CD14-positive monocyte (primary cell): ENCODE measurements at regions not wholly inside any gene's neighbourhood (a gene's known extent, or its start where the extent isn't known, plus 50 kb on each side); places are given as distances from the start of the nearest gene placed in this dataset.

Experiments
- DNase-seq, 3 donors: peaks; one replicate each; pipeline ENCODE4 v3.0.0-alpha.2; 2011 to 2022
- H2AFZ ChIP-seq: 2 replicates; pipeline ENCODE4 v1.6.0; 2012; ENCODE audit warnings: mild to moderate bottlenecking, low read depth, low read length, inconsistent platforms; ENCODE audit not compliant: insufficient read depth, poor library complexity, severe bottlenecking
- H3K27ac ChIP-seq, 2 donors: 1 replicate in 1 of 2; 2 replicates in 1 of 2; pipeline ENCODE4 v1.5.1; 2012 to 2013; ENCODE audit warnings: low read length in 2 of 2, control low read depth in 1 of 2, inconsistent platforms in 1 of 2, low read depth in 1 of 2, mild to moderate bottlenecking in 1 of 2
- H3K27me3 ChIP-seq, 2 donors: one replicate each; pipeline versions ENCODE4 v1.6.0 to v1.6.1; 2011 to 2013; ENCODE audit warnings: low read length in 2 of 2; ENCODE audit not compliant: control insufficient read depth in 2 of 2, insufficient read depth in 2 of 2
- H3K36me3 ChIP-seq, 2 donors: replicated peaks in 1 of 2; 1 replicate in 1 of 2; 2 replicates in 1 of 2; pipeline versions ENCODE4 v1.5.1 to v1.6.1; 2012 to 2013; ENCODE audit warnings: low read length in 2 of 2, control low read depth in 1 of 2, inconsistent platforms in 1 of 2, mild to moderate bottlenecking in 1 of 2; ENCODE audit not compliant: insufficient read depth in 2 of 2, control insufficient read depth in 1 of 2
- H3K4me1 ChIP-seq, 2 donors: 1 replicate in 1 of 2; 2 replicates in 1 of 2; pipeline versions ENCODE4 v1.5.1 to v1.6.1; 2012 to 2013; ENCODE audit warnings: low read length in 2 of 2, control low read depth in 1 of 2, inconsistent platforms in 1 of 2, mild to moderate bottlenecking in 1 of 2, moderate library complexity in 1 of 2; ENCODE audit not compliant: insufficient read depth in 2 of 2, control insufficient read depth in 1 of 2
- H3K4me2 ChIP-seq: replicated peaks from 2 replicates; pipeline ENCODE3; 2012; ENCODE audit warnings: low read length, moderate library complexity, mild to moderate bottlenecking; ENCODE audit not compliant: poor library complexity, severe bottlenecking; ENCODE audit errors: extremely low read depth
- H3K4me3 ChIP-seq, 3 experiments: fragments of 200-600 bp in 1 of 3; sonication (generic) in 1 of 3; replicated peaks in 1 of 3; 1 replicate in 2 of 3; 2 replicates in 1 of 3; pipeline ENCODE4 v1.5.1; 2011 to 2013; ENCODE audit warnings: low read length in 3 of 3, mild to moderate bottlenecking in 3 of 3, control low read depth in 2 of 3, low read depth in 2 of 3, inconsistent platforms in 1 of 3, moderate library complexity in 1 of 3
- H3K79me2 ChIP-seq: 2 replicates; pipeline ENCODE4 v1.6.0; 2012; ENCODE audit warnings: mild to moderate bottlenecking, control low read depth, inconsistent platforms, low read length, moderate library complexity; ENCODE audit not compliant: insufficient read depth
- H3K9ac ChIP-seq: 2 replicates; pipeline ENCODE4 v1.6.0; 2017; ENCODE audit warnings: low read length, mild to moderate bottlenecking; ENCODE audit not compliant: insufficient read depth, poor library complexity, severe bottlenecking
- H3K9me3 ChIP-seq, 2 donors: replicated peaks in 1 of 2; 1 replicate in 1 of 2; 2 replicates in 1 of 2; pipeline versions ENCODE4 v1.5.1 to v1.6.1; 2012 to 2013; ENCODE audit warnings: low read length in 2 of 2, control low read depth in 1 of 2; ENCODE audit not compliant: control insufficient read depth in 1 of 2, insufficient read depth in 1 of 2
- H4K20me1 ChIP-seq: 2 replicates; pipeline ENCODE4 v1.6.0; 2012; ENCODE audit warnings: mild to moderate bottlenecking, low read length, control low read depth, moderate library complexity; ENCODE audit not compliant: insufficient read depth
- H3K27ac Mint-ChIP-seq, 7 donors: one replicate each; pipeline ENCODE4 v1.8.0; 2020; ENCODE audit warnings: mild to moderate bottlenecking in 7 of 7, mixed read lengths in 7 of 7, moderate library complexity in 6 of 7, inconsistent platforms in 2 of 7
- H3K27me3 Mint-ChIP-seq, 3 donors: one replicate each; pipeline ENCODE4 v1.8.0; 2021 to 2022; ENCODE audit warnings: low read depth in 3 of 3, mild to moderate bottlenecking in 3 of 3, mixed read lengths in 3 of 3, moderate library complexity in 3 of 3, inconsistent platforms in 1 of 3
- H3K36me3 Mint-ChIP-seq, 2 donors: one replicate each; pipeline ENCODE4 v1.8.0; 2020; ENCODE audit warnings: mixed read lengths in 2 of 2, inconsistent platforms in 1 of 2, mild to moderate bottlenecking in 1 of 2
- H3K4me1 Mint-ChIP-seq: one replicate; pipeline ENCODE4 v1.8.0; 2020; ENCODE audit warnings: mild to moderate bottlenecking, mixed read lengths
- H3K4me3 Mint-ChIP-seq, 2 donors: one replicate each; pipeline ENCODE4 v1.8.0; 2020; ENCODE audit warnings: mild to moderate bottlenecking in 2 of 2, mixed read lengths in 2 of 2, moderate library complexity in 1 of 2
- H3K9me3 Mint-ChIP-seq, 7 donors: one replicate each; pipeline ENCODE4 v1.8.0; 2020 to 2022; ENCODE audit warnings: mixed read lengths in 7 of 7, mild to moderate bottlenecking in 6 of 7, moderate library complexity in 6 of 7, inconsistent platforms in 2 of 7
- WGBS: methylation state at CpG from one replicate; pipeline ENCODE4 v1.1.5; 2013; ENCODE audit warnings: missing lambda C conversion rate; ENCODE audit not compliant: insufficient coverage; 5-methylcytosine and 5-hydroxymethylcytosine counted together
- intact Hi-C, 2 donors: fragments of 100-400 bp; cut with micrococcal nuclease; formaldehyde crosslinking; loops; one replicate each; pipeline versions ENCODE4 v1.15.0 to v1.15.1; 2023
- TF ChIP-seq, protein P1 (sequence below): fragments of 200-600 bp; IDR thresholded peaks from one replicate; pipeline ENCODE4 v1.8.0; 2022; ENCODE audit warnings: antibody characterized with exemption, mild to moderate bottlenecking

GRCh38 chr4:184883024-184883423, 57.3 kb upstream of the ACSL1 start:
- WGBS: 96% methylated on average over 6 of the region's 6 CpGs
- no peak overlapping the region for H3K4me3 Mint-ChIP-seq
- H3K9me3 Mint-ChIP-seq: peaks cover 0 to 3% (median 0%) of the 10 kb centered on the region in 7 donors
- Histone ChIP-seq H4K20me1 (no peaks in the 10 kb centered on the region), H3K27me3 (no peaks in the 10 kb centered on the region), H3K36me3 (no peaks in the 10 kb centered on the region), H2AFZ (no peak overlapping the region), H3K4me1 (no peaks in the 10 kb centered on the region), H3K4me2 (no peak overlapping the region), H3K79me2 (no peaks in the 10 kb centered on the region), H3K27ac (no peak overlapping the region), H3K4me3 (no peak overlapping the region), H3K9ac (no peak overlapping the region), H3K9me3 (no peaks in the 10 kb centered on the region)
- intact Hi-C loops: no loop called here
- no peak for DNase-seq
- H3K27me3 Mint-ChIP-seq: peaks cover 0 to 1% (median 1%) of the 10 kb centered on the region in 3 donors
- peaks cover 10% of the 10 kb centered on the region for H3K4me1 Mint-ChIP-seq
- TF ChIP-seq, protein P1, sequence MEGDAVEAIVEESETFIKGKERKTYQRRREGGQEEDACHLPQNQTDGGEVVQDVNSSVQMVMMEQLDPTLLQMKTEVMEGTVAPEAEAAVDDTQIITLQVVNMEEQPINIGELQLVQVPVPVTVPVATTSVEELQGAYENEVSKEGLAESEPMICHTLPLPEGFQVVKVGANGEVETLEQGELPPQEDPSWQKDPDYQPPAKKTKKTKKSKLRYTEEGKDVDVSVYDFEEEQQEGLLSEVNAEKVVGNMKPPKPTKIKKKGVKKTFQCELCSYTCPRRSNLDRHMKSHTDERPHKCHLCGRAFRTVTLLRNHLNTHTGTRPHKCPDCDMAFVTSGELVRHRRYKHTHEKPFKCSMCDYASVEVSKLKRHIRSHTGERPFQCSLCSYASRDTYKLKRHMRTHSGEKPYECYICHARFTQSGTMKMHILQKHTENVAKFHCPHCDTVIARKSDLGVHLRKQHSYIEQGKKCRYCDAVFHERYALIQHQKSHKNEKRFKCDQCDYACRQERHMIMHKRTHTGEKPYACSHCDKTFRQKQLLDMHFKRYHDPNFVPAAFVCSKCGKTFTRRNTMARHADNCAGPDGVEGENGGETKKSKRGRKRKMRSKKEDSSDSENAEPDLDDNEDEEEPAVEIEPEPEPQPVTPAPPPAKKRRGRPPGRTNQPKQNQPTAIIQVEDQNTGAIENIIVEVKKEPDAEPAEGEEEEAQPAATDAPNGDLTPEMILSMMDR: no peak
- H3K36me3 Mint-ChIP-seq: no peaks in the 10 kb centered on the region
- no peak overlapping the region for H3K27ac Mint-ChIP-seq

DNA sequence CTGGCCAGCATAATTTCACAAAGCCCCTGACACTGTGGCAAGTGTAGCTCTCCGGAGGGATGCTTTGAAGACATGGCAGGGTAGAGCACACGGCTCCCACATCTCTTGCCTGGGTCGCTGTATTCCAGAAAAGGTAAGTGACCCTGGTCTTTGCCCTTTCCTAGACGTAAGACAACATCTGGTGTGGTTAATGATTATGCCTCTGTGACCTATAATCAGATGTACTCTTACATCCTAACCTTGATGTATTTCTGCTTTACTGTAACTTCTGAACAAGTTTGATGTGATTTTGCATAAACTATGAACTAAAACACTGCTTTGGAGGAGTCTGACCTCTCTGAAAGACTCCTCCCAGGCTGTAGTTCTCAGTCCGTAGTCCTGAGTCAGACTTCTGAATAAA, 59.1 kb upstream of the ACSL1 start:
- no peak overlapping the region for H3K27ac Mint-ChIP-seq
- DNase-seq: no peak
- no peak overlapping the region for H3K4me3 Mint-ChIP-seq
- no peaks in the 10 kb centered on the region for H3K36me3 Mint-ChIP-seq
- Histone ChIP-seq H3K4me3 (no peak overlapping the region), H3K9me3 (no peaks in the 10 kb centered on the region), H2AFZ (no peak overlapping the region), H3K27ac (no peak overlapping the region), H3K4me1 (peaks cover 16% of the 10 kb centered on the region in 2 donors), H4K20me1 (no peaks in the 10 kb centered on the region), H3K79me2 (no peaks in the 10 kb centered on the region), H3K4me2 (no peak overlapping the region), H3K36me3 (no peaks in the 10 kb centered on the region), H3K9ac (no peak overlapping the region), H3K27me3 (no peaks in the 10 kb centered on the region)
- H3K9me3 Mint-ChIP-seq: peaks cover 0 to 7% (median 4%) of the 10 kb centered on the region in 7 donors
- TF ChIP-seq, protein P1: no peak
- intact Hi-C loops: no loop called here
- WGBS: 100% methylated on average over 1 of the region's 5 CpGs
- H3K27me3 Mint-ChIP-seq: peaks cover 0 to 5% (median 3%) of the 10 kb centered on the region in 3 donors
- H3K4me1 Mint-ChIP-seq: peaks cover 27% of the 10 kb centered on the region
